ENCODE measurements at regions not wholly inside any gene's neighbourhood (a gene's known extent, or its start where the extent isn't known, plus 50 kb on each side); places are given as distances from the start of the nearest gene placed in this dataset.

DNA sequence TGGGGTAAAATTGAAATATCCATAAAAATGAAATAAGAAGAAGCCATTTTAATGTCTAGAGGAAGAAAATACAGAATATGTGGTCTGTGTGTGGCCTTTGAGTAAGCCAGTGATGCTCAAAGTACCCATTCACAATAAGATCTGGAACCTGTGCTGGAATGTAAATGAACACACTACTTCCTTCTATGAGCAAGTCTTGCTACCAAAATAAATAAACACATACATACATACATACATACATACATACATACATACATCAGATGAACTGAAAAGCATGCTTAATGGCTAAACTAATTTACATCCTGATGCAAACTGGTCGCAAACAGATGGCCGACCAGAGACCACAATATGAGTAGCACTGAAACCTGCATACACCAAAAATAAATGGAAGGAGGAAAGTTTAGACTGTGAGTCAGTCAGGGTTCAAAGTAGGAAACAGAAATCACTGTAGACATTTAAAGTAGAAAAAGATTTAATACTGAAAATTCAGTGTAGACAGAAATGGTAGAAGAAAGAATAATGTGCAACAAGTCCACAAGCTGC, 317.6 kb downstream of the CAAP1 start:
- Histone ChIP-seq H3K4me3 (ENCODE audit: low read depth, low read length, poor library complexity, severe bottlenecking) (no peak overlapping the region), H2AFZ (ENCODE audit: low read length) (no peak overlapping the region), H3K36me3 (ENCODE audit: insufficient read depth, low read length) (no peaks in the 10 kb centered on the region), H3K27me3 (ENCODE audit: insufficient read depth, low read length) (no peaks in the 10 kb centered on the region), H3K4me2 (ENCODE audit: low read length) (no peak overlapping the region), H4K20me1 (ENCODE audit: insufficient read depth, low read length) (no peaks in the 10 kb centered on the region), H3F3A (ENCODE audit: insufficient read depth, low read length) (no peaks in the 10 kb centered on the region), H3K79me2 (ENCODE audit: insufficient read depth, low read length) (no peaks in the 10 kb centered on the region), H3K9ac (ENCODE audit: low read length) (no peak overlapping the region), H3K4me1 (ENCODE audit: insufficient read depth, low read length, severe bottlenecking) (no peaks in the 10 kb centered on the region), H3K9me2 (ENCODE audit: low read depth, low read length) (no peaks in the 10 kb centered on the region), H3K9me3 (ENCODE audit: low read length) (no peaks in the 10 kb centered on the region), H3K27ac (ENCODE audit: low read depth, low read length, poor library complexity, severe bottlenecking) (no peak overlapping the region)
- no peak for TF ChIP-seq EZH2 (IDR thresholded peaks at IDR 0.05; ENCODE audit: borderline replicate concordance, low read length)
- TF ChIP-seq, protein P1, sequence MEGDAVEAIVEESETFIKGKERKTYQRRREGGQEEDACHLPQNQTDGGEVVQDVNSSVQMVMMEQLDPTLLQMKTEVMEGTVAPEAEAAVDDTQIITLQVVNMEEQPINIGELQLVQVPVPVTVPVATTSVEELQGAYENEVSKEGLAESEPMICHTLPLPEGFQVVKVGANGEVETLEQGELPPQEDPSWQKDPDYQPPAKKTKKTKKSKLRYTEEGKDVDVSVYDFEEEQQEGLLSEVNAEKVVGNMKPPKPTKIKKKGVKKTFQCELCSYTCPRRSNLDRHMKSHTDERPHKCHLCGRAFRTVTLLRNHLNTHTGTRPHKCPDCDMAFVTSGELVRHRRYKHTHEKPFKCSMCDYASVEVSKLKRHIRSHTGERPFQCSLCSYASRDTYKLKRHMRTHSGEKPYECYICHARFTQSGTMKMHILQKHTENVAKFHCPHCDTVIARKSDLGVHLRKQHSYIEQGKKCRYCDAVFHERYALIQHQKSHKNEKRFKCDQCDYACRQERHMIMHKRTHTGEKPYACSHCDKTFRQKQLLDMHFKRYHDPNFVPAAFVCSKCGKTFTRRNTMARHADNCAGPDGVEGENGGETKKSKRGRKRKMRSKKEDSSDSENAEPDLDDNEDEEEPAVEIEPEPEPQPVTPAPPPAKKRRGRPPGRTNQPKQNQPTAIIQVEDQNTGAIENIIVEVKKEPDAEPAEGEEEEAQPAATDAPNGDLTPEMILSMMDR (IDR thresholded peaks at IDR 0.05; ENCODE audit: low read length): no peak

DNA sequence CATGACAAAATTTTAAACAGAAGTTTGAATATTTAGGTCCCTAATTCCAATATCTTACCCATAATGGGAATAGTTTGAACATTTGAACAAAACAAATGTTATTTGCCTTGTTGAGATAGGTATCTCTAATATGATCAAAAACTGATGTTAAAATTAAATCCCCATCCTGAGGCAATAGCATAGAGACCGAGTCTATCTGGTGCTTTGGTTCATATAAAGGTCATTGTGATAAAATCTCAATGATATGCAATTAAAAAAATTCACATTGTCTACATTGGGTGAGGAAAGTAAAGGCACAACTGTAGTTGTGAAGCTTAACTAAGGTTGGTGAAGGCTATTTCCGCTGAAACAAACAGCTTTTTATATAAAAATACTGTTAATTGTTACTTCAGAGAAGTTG, 318.3 kb downstream of the CAAP1 start:
- no peaks in the 10 kb centered on the region for H3F3A ChIP-seq (ENCODE audit: insufficient read depth, low read length)
- H3K27ac ChIP-seq (ENCODE audit: low read depth, low read length, poor library complexity, severe bottlenecking): no peak overlapping the region
- H3K4me3 ChIP-seq (ENCODE audit: low read depth, low read length, poor library complexity, severe bottlenecking): no peak overlapping the region
- TF ChIP-seq, protein P1 (IDR thresholded peaks at IDR 0.05; ENCODE audit: low read length): no peak
- no peak for TF ChIP-seq EZH2 (IDR thresholded peaks at IDR 0.05; ENCODE audit: borderline replicate concordance, low read length)
- H3K9ac ChIP-seq (ENCODE audit: low read length): no peak overlapping the region
- H2AFZ ChIP-seq (ENCODE audit: low read length): no peak overlapping the region
- no peaks in the 10 kb centered on the region for H3K36me3 ChIP-seq (ENCODE audit: insufficient read depth, low read length)
- H3K79me2 ChIP-seq (ENCODE audit: insufficient read depth, low read length): no peaks in the 10 kb centered on the region
- no peaks in the 10 kb centered on the region for H3K9me2 ChIP-seq (ENCODE audit: low read depth, low read length)
- H3K9me3 ChIP-seq (ENCODE audit: low read length): no peaks in the 10 kb centered on the region
- H3K4me2 ChIP-seq (ENCODE audit: low read length): no peak overlapping the region
- no peaks in the 10 kb centered on the region for H3K4me1 ChIP-seq (ENCODE audit: insufficient read depth, low read length, severe bottlenecking)
- no peaks in the 10 kb centered on the region for H3K27me3 ChIP-seq (ENCODE audit: insufficient read depth, low read length)
- no peaks in the 10 kb centered on the region for H4K20me1 ChIP-seq (ENCODE audit: insufficient read depth, low read length)

DNA sequence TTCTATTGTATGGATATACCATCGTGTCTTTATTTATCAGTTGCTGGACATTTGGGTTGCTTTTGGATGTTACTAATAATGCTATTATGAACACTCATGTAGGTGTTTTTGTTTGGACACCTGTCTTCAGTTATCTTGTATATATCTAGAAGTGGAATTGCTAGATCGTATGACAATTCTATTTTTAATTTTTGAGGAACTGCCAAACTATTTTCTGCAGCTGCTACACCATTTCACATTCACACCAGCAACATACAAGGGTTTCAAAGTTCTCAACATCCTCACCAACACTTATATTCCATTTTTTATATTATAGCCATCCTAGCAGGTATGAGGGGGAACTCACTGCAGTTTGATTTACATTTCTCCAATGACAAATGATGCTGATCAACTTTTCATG, 324.6 kb downstream of the CAAP1 start:
- no peak overlapping the region for H3K4me2 ChIP-seq (ENCODE audit: low read length)
- H3F3A ChIP-seq (ENCODE audit: insufficient read depth, low read length): no peaks in the 10 kb centered on the region
- no peaks in the 10 kb centered on the region for H3K36me3 ChIP-seq (ENCODE audit: insufficient read depth, low read length)
- no peak overlapping the region for H3K9ac ChIP-seq (ENCODE audit: low read length)
- no peak overlapping the region for H3K4me3 ChIP-seq (ENCODE audit: low read depth, low read length, poor library complexity, severe bottlenecking)
- no peaks in the 10 kb centered on the region for H3K27me3 ChIP-seq (ENCODE audit: insufficient read depth, low read length)
- TF ChIP-seq EZH2 (IDR thresholded peaks at IDR 0.05; ENCODE audit: borderline replicate concordance, low read length): no peak
- TF ChIP-seq, protein P1 (IDR thresholded peaks at IDR 0.05; ENCODE audit: low read length): no peak
- no peak overlapping the region for H2AFZ ChIP-seq (ENCODE audit: low read length)
- no peaks in the 10 kb centered on the region for H3K9me2 ChIP-seq (ENCODE audit: low read depth, low read length)
- H4K20me1 ChIP-seq (ENCODE audit: insufficient read depth, low read length): no peaks in the 10 kb centered on the region
- H3K79me2 ChIP-seq (ENCODE audit: insufficient read depth, low read length): no peaks in the 10 kb centered on the region
- H3K27ac ChIP-seq (ENCODE audit: low read depth, low read length, poor library complexity, severe bottlenecking): no peak overlapping the region
- no peaks in the 10 kb centered on the region for H3K9me3 ChIP-seq (ENCODE audit: low read length)
- H3K4me1 ChIP-seq (ENCODE audit: insufficient read depth, low read length, severe bottlenecking): no peaks in the 10 kb centered on the region
